Hepatocyte (in vitro differentiated cells): ENCODE measurements at regions not wholly inside any gene's neighbourhood (a gene's known extent, or its start where the extent isn't known, plus 50 kb on each side); places are given as distances from the start of the nearest gene placed in this dataset.

ENCODE experiments used
- EZH2 ChIP-seq: fragments of 200-600 bp; sonication (generic); IDR thresholded peaks from 2 replicates; pipeline ENCODE4 v1.6.1; 2016; ENCODE audit warnings: antibody characterized with exemption, mild to moderate bottlenecking, borderline replicate concordance
- TF ChIP-seq, protein P1 (sequence below): fragments of 200-600 bp; sonication (generic); IDR thresholded peaks from 2 replicates; pipeline ENCODE4 v1.5.1; 2016; ENCODE audit warnings: antibody characterized with exemption, mild to moderate bottlenecking; ENCODE audit not compliant: poor library complexity

DNA sequence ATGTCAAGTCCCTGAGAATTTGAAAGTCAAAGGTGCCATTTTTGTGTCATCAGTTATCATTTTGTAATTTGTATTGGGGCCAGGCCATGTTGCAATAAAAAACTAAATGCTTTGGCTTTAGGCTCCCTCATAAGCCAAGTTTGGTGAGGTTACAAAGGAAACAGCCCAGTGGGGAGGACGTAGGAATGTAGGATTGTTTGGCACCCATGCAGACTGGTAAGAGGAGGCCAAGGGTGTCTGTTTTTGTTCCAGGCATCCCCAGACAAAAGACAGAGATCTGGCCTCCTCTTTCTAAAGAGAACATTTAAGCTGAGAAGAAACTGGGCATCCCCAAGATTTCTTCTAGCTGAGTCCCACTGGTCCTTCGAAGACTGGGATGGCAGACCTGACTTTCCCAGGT lies 111.7 kb downstream of the SUDS3 start:
- TF ChIP-seq, protein P1, sequence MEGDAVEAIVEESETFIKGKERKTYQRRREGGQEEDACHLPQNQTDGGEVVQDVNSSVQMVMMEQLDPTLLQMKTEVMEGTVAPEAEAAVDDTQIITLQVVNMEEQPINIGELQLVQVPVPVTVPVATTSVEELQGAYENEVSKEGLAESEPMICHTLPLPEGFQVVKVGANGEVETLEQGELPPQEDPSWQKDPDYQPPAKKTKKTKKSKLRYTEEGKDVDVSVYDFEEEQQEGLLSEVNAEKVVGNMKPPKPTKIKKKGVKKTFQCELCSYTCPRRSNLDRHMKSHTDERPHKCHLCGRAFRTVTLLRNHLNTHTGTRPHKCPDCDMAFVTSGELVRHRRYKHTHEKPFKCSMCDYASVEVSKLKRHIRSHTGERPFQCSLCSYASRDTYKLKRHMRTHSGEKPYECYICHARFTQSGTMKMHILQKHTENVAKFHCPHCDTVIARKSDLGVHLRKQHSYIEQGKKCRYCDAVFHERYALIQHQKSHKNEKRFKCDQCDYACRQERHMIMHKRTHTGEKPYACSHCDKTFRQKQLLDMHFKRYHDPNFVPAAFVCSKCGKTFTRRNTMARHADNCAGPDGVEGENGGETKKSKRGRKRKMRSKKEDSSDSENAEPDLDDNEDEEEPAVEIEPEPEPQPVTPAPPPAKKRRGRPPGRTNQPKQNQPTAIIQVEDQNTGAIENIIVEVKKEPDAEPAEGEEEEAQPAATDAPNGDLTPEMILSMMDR: no peak
- no peak for TF ChIP-seq EZH2
